K562 (cell line): ENCODE measurements at regions not wholly inside any gene's neighbourhood (a gene's known extent, or its start where the extent isn't known, plus 50 kb on each side); places are given as distances from the start of the nearest gene placed in this dataset.
"Not testable (repeated sequence)": the region's sequence is repeated elsewhere in the genome, so short reads cannot be mapped to it uniquely, and the experiment has no call there.

Experiments used
- ATAC-seq: fragments of 200-7000 bp; cut with Tn5 transposase; 3 replicates; pipeline ENCODE4 v1.9.1; 2020; ENCODE audit warnings: moderate library complexity
- BruUV-seq: library from RNA; stranded (reverse); fragments of 400-500 nt; replicated peaks from 2 replicates; lab custom pipeline; 2021; lab: Mats Ljungman, UMichigan
- CTCF ChIA-PET: fragments of 300-600 bp; formaldehyde crosslinking; extraction: SDS; loops from one replicate; lab custom pipeline; 2021; ENCODE audit warnings: low intra/inter-chr PET ratio; lab: Yijun Ruan, JAX
- POLR2A ChIA-PET: fragments of 300-600, 350-650 bp; sonication (Branson Sonifier 250); formaldehyde crosslinking; extraction: SDS; loops from one replicate; lab custom pipeline; 2021; ENCODE audit warnings: antibody characterized with exemption, inconsistent platforms; lab: Yijun Ruan, JAX
- DNase-seq, 4 experiments: peaks; one replicate each; pipeline versions ENCODE4 v3.0.0 to v3.0.0-alpha.2; 2011 to 2018; ENCODE audit warnings: low spot score in 3 of 4, mixed read lengths in 3 of 4; ENCODE audit errors: extremely low read depth in 1 of 4
- FAIRE-seq: peaks from 2 replicates; lab custom pipeline; 2011; peaks lifted over from hg19 to GRCh38; lab: Jason Lieb, UNC
- H2AFZ ChIP-seq: 2 replicates; pipeline ENCODE4 v1.6.0; 2011; ENCODE audit warnings: low read depth, low read length, control low read depth, inconsistent platforms
- H3K27ac ChIP-seq: fragments of 200-600 bp; 3 replicates; pipeline ENCODE4 v1.8.0; 2011; ENCODE audit warnings: low read depth, mild to moderate bottlenecking, control low read depth, inconsistent platforms, low read length, moderate library complexity, mixed read lengths; ENCODE audit errors: extremely low read depth
- H3K27me3 ChIP-seq, 2 experiments: fragments of 300-600 bp in 1 of 2; 2 replicates in 1 of 2; 3 replicates in 1 of 2; pipeline versions ENCODE4 v1.6.0 to v1.8.0; 2011; ENCODE audit warnings: inconsistent platforms in 2 of 2, low read length in 2 of 2, mild to moderate bottlenecking in 1 of 2, mixed read lengths in 1 of 2, moderate library complexity in 1 of 2; ENCODE audit not compliant: control insufficient read depth in 2 of 2, insufficient read depth in 2 of 2
- H3K36me3 ChIP-seq: fragments of 300-600 bp; 3 replicates; pipeline ENCODE4 v1.8.0; 2011; ENCODE audit warnings: mild to moderate bottlenecking, low read length, inconsistent platforms; ENCODE audit not compliant: control insufficient read depth, insufficient read depth
- H3K4me1 ChIP-seq, 2 experiments: fragments of 200-600 bp in 1 of 2; replicated peaks in 1 of 2; 2 replicates in 1 of 2; 3 replicates in 1 of 2; pipeline versions ENCODE4 v1.5.1 to v1.8.0; 2011; ENCODE audit warnings: inconsistent platforms in 2 of 2, low read length in 2 of 2, mild to moderate bottlenecking in 1 of 2, mixed read lengths in 1 of 2, moderate library complexity in 1 of 2; ENCODE audit not compliant: control insufficient read depth in 2 of 2, insufficient read depth in 2 of 2
- H3K4me2 ChIP-seq: 2 replicates; pipeline ENCODE4 v1.6.1; 2011; ENCODE audit warnings: low read length, control low read depth, inconsistent platforms, mixed read lengths; ENCODE audit not compliant: insufficient read depth
- H3K4me3 ChIP-seq: fragments of 200-600 bp; sonication (generic), shearing (Covaris generic); 2 replicates; pipeline ENCODE4 v1.5.1; 2016; ENCODE audit warnings: control low read depth, inconsistent platforms
- H3K79me2 ChIP-seq: fragments of 200-600 bp; 3 replicates; pipeline ENCODE4 v1.8.0; 2011; ENCODE audit warnings: low read length, inconsistent platforms; ENCODE audit not compliant: control insufficient read depth, insufficient read depth
- H3K9ac ChIP-seq, 2 experiments: 2 replicates each; pipeline versions ENCODE4 v1.6.0 to v1.6.1; 2011; ENCODE audit warnings: low read depth in 2 of 2, low read length in 2 of 2, control low read depth in 1 of 2, inconsistent platforms in 1 of 2, mild to moderate bottlenecking in 1 of 2, mixed read lengths in 1 of 2; ENCODE audit not compliant: insufficient read depth in 1 of 2
- H3K9me1 ChIP-seq: one replicate; pipeline ENCODE4 v1.6.0; 2011; ENCODE audit warnings: inconsistent platforms, mild to moderate bottlenecking, low read length, moderate library complexity; ENCODE audit not compliant: control insufficient read depth, insufficient read depth
- H3K9me3 ChIP-seq: replicated peaks from 2 replicates; pipeline ENCODE4 v1.5.1; 2011; ENCODE audit warnings: low read depth, low read length, inconsistent platforms; ENCODE audit not compliant: control insufficient read depth, insufficient read depth
- H4K20me1 ChIP-seq: replicated peaks from 2 replicates; pipeline ENCODE4 v1.6.1; 2011; ENCODE audit warnings: low read length, inconsistent platforms, mixed read lengths; ENCODE audit not compliant: control insufficient read depth, insufficient read depth
- WGBS: fragments of 100-300 bp; shearing (Covaris generic); methylation state at CpG from one replicate; pipeline ENCODE4 v1.1.6; 2016; ENCODE audit warnings: low coverage, mixed read lengths; ENCODE audit not compliant: insufficient coverage; ENCODE audit errors: missing lambda C conversion rate; 5-methylcytosine and 5-hydroxymethylcytosine counted together
- in situ Hi-C: fragments of 300-500 bp; cut with MboI; formaldehyde crosslinking; loops from 4 replicates; pipeline ENCODE4 v1.15.0; 2018; ENCODE audit warnings: inconsistent platforms, mixed read lengths
- intact Hi-C: fragments of 100-400 bp; cut with micrococcal nuclease; formaldehyde crosslinking; loops from 2 replicates; pipeline ENCODE4 v1.14.2; 2022

GRCh38 chr9:42862465-42862864, 679.0 kb downstream of the SPATA31A6 start:
- CTCF ChIA-PET, H3K4me3 ChIP-seq, intact Hi-C loops, H3K36me3 ChIP-seq, H3K9me3 ChIP-seq, H3K27me3 ChIP-seq, H3K9me1 ChIP-seq, POLR2A ChIA-PET, H3K4me1 ChIP-seq, H3K4me2 ChIP-seq, H2AFZ ChIP-seq, H3K79me2 ChIP-seq, ATAC-seq, H3K27ac ChIP-seq, H3K9ac ChIP-seq, DNase-seq, in situ Hi-C loops, BruUV-seq, H4K20me1 ChIP-seq, FAIRE-seq: not testable (repeated sequence)
- no CpG with 5 or more reads among the region's 1 CpG for WGBS
